Liver (tissue), 8 donors: ENCODE measurements at regions not wholly inside any gene's neighbourhood (a gene's known extent, or its start where the extent isn't known, plus 50 kb on each side); places are given as distances from the start of the nearest gene placed in this dataset.

Experiments
- DNase-seq: peaks from one replicate; pipeline ENCODE4 v3.0.0-alpha.2; 2017; ENCODE audit warnings: low spot score
- H3K27ac ChIP-seq, 2 donors: one replicate each; pipeline ENCODE4 v1.7.0; 2013; ENCODE audit warnings: inconsistent platforms in 2 of 2, low read length in 2 of 2, control low read depth in 1 of 2, low read depth in 1 of 2, mild to moderate bottlenecking in 1 of 2
- H3K27me3 ChIP-seq, 4 donors: one replicate each; pipeline versions ENCODE4 v1.6.1 to v1.7.0; 2013; ENCODE audit warnings: low read length in 3 of 4, inconsistent platforms in 1 of 4, mild to moderate bottlenecking in 1 of 4, moderate library complexity in 1 of 4; ENCODE audit not compliant: control insufficient read depth in 4 of 4, insufficient read depth in 4 of 4
- H3K36me3 ChIP-seq, 4 donors: one replicate each; pipeline versions ENCODE4 v1.6.1 to v1.7.0; 2013; ENCODE audit warnings: low read length in 3 of 4, mild to moderate bottlenecking in 3 of 4, low read depth in 1 of 4, moderate library complexity in 1 of 4; ENCODE audit not compliant: control insufficient read depth in 4 of 4, insufficient read depth in 3 of 4
- H3K4me1 ChIP-seq, 4 donors: one replicate each; pipeline versions ENCODE4 v1.6.1 to v1.7.0; 2013; ENCODE audit warnings: low read length in 3 of 4, mild to moderate bottlenecking in 3 of 4, moderate library complexity in 1 of 4; ENCODE audit not compliant: control insufficient read depth in 4 of 4, insufficient read depth in 4 of 4
- H3K4me3 ChIP-seq, 3 donors: one replicate each; pipeline versions ENCODE4 v1.6.1 to v1.7.0; 2013; ENCODE audit warnings: low read length in 3 of 3, control low read depth in 1 of 3, low read depth in 1 of 3, mild to moderate bottlenecking in 1 of 3
- H3K9ac ChIP-seq, 2 donors: one replicate each; pipeline ENCODE4 v1.7.0; 2013; ENCODE audit warnings: low read length in 2 of 2, mild to moderate bottlenecking in 2 of 2, moderate library complexity in 2 of 2, control low read depth in 1 of 2, low read depth in 1 of 2
- H3K9me3 ChIP-seq, 4 donors: one replicate each; pipeline versions ENCODE4 v1.6.1 to v1.7.0; 2013; ENCODE audit warnings: low read length in 3 of 4; ENCODE audit not compliant: control insufficient read depth in 4 of 4
- EGR1 ChIP-seq, 2 donors: IDR thresholded peaks; 2 replicates each; pipeline ENCODE4 v1.6.1; 2016 to 2018; ENCODE audit warnings: antibody characterized with exemption in 2 of 2, low read depth in 2 of 2
- FOXA1 ChIP-seq: IDR thresholded peaks from 2 replicates; pipeline ENCODE4 v1.6.1; 2016; ENCODE audit warnings: antibody characterized with exemption
- FOXA2 ChIP-seq: IDR thresholded peaks from 2 replicates; pipeline ENCODE4 v1.6.1; 2016; ENCODE audit warnings: antibody characterized with exemption
- GABPA ChIP-seq, 2 donors: IDR thresholded peaks in 1 of 2; conservative IDR thresholded peaks in 1 of 2; 2 replicates each; pipeline ENCODE4 v1.6.1; 2016; ENCODE audit warnings: antibody characterized with exemption in 2 of 2, mild to moderate bottlenecking in 1 of 2, moderate library complexity in 1 of 2
- HNF4A ChIP-seq, 2 donors: conservative IDR thresholded peaks; 2 replicates each; pipeline ENCODE4 v1.6.1; 2016; ENCODE audit warnings: antibody characterized with exemption in 2 of 2, mild to moderate bottlenecking in 2 of 2
- HNF4G ChIP-seq: IDR thresholded peaks from 2 replicates; pipeline ENCODE4 v1.6.1; 2016; ENCODE audit warnings: antibody characterized with exemption
- JUND ChIP-seq, 2 donors: IDR thresholded peaks; 2 replicates each; pipeline ENCODE4 v1.6.1; 2016; ENCODE audit warnings: antibody characterized with exemption in 2 of 2
- NR2F2 ChIP-seq: IDR thresholded peaks from 2 replicates; pipeline ENCODE4 v1.6.1; 2016; ENCODE audit warnings: antibody characterized with exemption
- RAD21 ChIP-seq, 2 donors: IDR thresholded peaks; 2 replicates each; pipeline ENCODE4 v1.6.1; 2016; ENCODE audit warnings: antibody characterized with exemption in 2 of 2, mild to moderate bottlenecking in 2 of 2
- RXRA ChIP-seq, 2 donors: IDR thresholded peaks; 2 replicates each; pipeline ENCODE4 v1.6.1; 2017 to 2018; ENCODE audit warnings: antibody characterized with exemption in 2 of 2, mild to moderate bottlenecking in 1 of 2
- SP1 ChIP-seq: IDR thresholded peaks from 2 replicates; pipeline ENCODE4 v1.6.1; 2018; ENCODE audit warnings: antibody characterized with exemption, mild to moderate bottlenecking
- TAF1 ChIP-seq: conservative IDR thresholded peaks from 2 replicates; pipeline ENCODE4 v1.6.1; 2016; ENCODE audit warnings: antibody characterized with exemption, mild to moderate bottlenecking
- YY1 ChIP-seq: IDR thresholded peaks from 2 replicates; pipeline ENCODE4 v1.6.1; 2016; ENCODE audit warnings: antibody characterized with exemption, mild to moderate bottlenecking
- WGBS: extraction: QIAGEN DNeasy Blood & Tissue Kit; methylation state at CpG from one replicate; pipeline ENCODE4 v1.1.7; 2013; 5-methylcytosine and 5-hydroxymethylcytosine counted together
- TF ChIP-seq, protein P1 (sequence below): fragments of 150-350 bp; IDR thresholded peaks from 2 replicates; pipeline ENCODE4 v1.5.1; 2017; ENCODE audit warnings: improper control_type of control experiment, low read depth, low read length; ENCODE audit not compliant: missing input control
- TF ChIP-seq, protein P2 (sequence below): IDR thresholded peaks from 2 replicates; pipeline ENCODE4 v1.6.1; 2016; ENCODE audit warnings: antibody characterized with exemption
- TF ChIP-seq, protein P3 (sequence below): IDR thresholded peaks from 2 replicates; pipeline ENCODE4 v1.6.1; 2016; ENCODE audit warnings: antibody characterized with exemption
- TF ChIP-seq, protein P4 (sequence below): IDR thresholded peaks from 2 replicates; pipeline ENCODE4 v1.6.1; 2016; ENCODE audit warnings: antibody characterized with exemption
- donor health status: healthy.
- donor health status: healthy.
- donor health status: healthy.
- donor health status: healthy.
- donor health status: healthy.

DNA sequence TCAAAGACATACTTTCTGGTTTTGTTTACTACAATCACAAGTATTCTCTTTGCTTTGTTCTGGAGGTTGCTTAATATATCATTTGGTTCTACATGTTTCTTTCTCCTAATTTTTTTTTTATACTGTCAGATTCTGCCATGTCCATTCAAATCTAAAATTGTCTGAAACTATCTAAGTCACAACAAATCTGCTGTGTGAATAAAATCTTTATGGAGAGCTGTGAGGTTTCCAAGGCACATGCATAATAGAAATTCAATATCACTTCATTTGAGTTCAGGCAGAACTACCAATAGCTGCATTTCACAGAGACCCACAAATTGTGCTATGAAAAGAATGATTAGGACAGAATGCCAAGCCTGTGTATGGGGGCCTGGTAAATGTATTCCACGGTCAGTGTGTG lies 346.9 kb upstream of the ARRDC3 start (continued):
- TF ChIP-seq EGR1 (IDR thresholded peaks at IDR 0.05; ENCODE audit: low read depth in 2 of 2) (no peak), SP1 (no peak)

DNA sequence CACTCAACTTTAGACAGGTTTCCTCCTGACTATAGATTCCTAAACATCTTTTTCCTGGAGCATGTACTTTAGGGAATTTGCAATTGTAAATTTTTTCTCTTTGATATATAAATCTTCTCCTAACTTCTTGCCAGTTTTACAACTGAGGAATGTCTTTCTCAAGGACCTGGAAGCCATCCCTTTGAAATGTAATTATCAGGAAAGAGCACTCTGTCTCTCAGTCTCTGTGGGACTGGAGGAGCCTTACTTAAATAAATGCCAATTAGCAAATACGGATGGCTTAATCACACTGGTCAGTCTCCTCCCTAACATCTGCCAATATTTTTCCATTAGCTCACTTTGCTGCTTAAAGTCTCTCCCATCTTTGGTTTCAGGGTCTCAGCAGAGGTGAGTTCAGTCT lies 344.3 kb upstream of the ARRDC3 start:
- H3K36me3 ChIP-seq: no peaks in the 10 kb centered on the region
- TF ChIP-seq FOXA2: no peak
- TF ChIP-seq, protein P1, sequence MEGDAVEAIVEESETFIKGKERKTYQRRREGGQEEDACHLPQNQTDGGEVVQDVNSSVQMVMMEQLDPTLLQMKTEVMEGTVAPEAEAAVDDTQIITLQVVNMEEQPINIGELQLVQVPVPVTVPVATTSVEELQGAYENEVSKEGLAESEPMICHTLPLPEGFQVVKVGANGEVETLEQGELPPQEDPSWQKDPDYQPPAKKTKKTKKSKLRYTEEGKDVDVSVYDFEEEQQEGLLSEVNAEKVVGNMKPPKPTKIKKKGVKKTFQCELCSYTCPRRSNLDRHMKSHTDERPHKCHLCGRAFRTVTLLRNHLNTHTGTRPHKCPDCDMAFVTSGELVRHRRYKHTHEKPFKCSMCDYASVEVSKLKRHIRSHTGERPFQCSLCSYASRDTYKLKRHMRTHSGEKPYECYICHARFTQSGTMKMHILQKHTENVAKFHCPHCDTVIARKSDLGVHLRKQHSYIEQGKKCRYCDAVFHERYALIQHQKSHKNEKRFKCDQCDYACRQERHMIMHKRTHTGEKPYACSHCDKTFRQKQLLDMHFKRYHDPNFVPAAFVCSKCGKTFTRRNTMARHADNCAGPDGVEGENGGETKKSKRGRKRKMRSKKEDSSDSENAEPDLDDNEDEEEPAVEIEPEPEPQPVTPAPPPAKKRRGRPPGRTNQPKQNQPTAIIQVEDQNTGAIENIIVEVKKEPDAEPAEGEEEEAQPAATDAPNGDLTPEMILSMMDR: no peak
- TF ChIP-seq JUND (IDR thresholded peaks at IDR 0.05): no peak
- TF ChIP-seq, protein P2, sequence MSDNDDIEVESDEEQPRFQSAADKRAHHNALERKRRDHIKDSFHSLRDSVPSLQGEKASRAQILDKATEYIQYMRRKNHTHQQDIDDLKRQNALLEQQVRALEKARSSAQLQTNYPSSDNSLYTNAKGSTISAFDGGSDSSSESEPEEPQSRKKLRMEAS: no peak
- TF ChIP-seq FOXA1: no peak
- no peak for TF ChIP-seq YY1
- TF ChIP-seq RXRA (IDR thresholded peaks at IDR 0.05): no peak
- TF ChIP-seq TAF1: no peak
- no peak for TF ChIP-seq HNF4A (conservative IDR thresholded peaks at IDR 0.05)
- TF ChIP-seq GABPA (IDR thresholded peaks at IDR 0.05 in 1 of 2, conservative IDR thresholded peaks at IDR 0.05 in 1 of 2): no peak
- no peak for TF ChIP-seq RAD21 (IDR thresholded peaks at IDR 0.05)
- TF ChIP-seq, protein P3, sequence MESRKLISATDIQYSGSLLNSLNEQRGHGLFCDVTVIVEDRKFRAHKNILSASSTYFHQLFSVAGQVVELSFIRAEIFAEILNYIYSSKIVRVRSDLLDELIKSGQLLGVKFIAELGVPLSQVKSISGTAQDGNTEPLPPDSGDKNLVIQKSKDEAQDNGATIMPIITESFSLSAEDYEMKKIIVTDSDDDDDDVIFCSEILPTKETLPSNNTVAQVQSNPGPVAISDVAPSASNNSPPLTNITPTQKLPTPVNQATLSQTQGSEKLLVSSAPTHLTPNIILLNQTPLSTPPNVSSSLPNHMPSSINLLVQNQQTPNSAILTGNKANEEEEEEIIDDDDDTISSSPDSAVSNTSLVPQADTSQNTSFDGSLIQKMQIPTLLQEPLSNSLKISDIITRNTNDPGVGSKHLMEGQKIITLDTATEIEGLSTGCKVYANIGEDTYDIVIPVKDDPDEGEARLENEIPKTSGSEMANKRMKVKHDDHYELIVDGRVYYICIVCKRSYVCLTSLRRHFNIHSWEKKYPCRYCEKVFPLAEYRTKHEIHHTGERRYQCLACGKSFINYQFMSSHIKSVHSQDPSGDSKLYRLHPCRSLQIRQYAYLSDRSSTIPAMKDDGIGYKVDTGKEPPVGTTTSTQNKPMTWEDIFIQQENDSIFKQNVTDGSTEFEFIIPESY: no peak
- no peak for TF ChIP-seq NR2F2
- H3K9ac ChIP-seq: no peak overlapping the region
- no peaks in the 10 kb centered on the region for H3K27me3 ChIP-seq
- no peak overlapping the region for H3K27ac ChIP-seq
- H3K4me1 ChIP-seq: no peaks in the 10 kb centered on the region
- no peak overlapping the region for H3K4me3 ChIP-seq
- H3K9me3 ChIP-seq: no peaks in the 10 kb centered on the region
- WGBS: 52% methylated on average over 1 of the region's 1 CpG
- DNase-seq: no peak

DNA sequence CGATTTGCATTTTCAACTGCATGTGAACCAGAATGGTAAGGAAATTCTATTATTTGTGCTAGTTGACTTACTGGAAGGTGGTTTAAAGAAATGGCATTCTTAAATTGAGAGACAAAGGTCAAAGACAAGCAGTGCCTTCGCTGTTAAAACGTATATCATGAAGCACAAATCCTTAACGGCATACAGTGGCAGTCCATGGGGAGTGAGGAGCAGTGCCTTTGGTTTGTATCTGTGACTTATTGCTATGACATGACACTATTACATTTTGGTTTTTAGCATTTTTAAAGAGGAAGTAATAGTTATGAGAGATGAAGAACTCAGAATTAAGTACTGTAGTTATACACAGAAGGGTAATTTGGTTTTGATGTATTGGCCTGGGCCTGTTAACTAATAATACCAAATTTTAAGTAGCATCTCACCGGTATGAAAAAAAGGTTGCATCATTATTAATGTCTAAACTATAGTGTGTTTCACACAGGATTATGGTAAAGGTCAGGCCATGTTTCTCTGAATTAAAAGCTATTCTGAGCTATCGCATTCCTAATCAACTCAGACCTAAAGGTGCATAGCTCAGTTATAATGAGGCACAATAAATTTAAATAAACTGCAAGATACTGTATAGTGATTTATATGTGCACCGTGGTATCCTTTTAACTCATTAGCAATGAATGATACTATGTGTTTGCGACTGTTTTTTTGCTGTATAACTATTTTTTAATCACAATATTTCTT lies 339.8 kb upstream of the ARRDC3 start:
- 75% methylated on average over 8 of the region's 8 CpGs for WGBS
- TF ChIP-seq, protein P2: no peak
- TF ChIP-seq SP1 (no peak), YY1 (no peak), EGR1 (IDR thresholded peaks at IDR 0.05; ENCODE audit: low read depth in 2 of 2) (no peak), TAF1 (no peak), HNF4A (conservative IDR thresholded peaks at IDR 0.05) (no peak), FOXA1 (no peak), GABPA (IDR thresholded peaks at IDR 0.05 in 1 of 2, conservative IDR thresholded peaks at IDR 0.05 in 1 of 2) (no peak), HNF4G (no peak), NR2F2 (no peak), RXRA (IDR thresholded peaks at IDR 0.05) (no peak), RAD21 (IDR thresholded peaks at IDR 0.05) (no peak), FOXA2 (no peak)
- TF ChIP-seq, protein P1: no peak
- TF ChIP-seq, protein P4, sequence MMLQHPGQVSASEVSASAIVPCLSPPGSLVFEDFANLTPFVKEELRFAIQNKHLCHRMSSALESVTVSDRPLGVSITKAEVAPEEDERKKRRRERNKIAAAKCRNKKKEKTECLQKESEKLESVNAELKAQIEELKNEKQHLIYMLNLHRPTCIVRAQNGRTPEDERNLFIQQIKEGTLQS: no peak
- TF ChIP-seq, protein P3: no peak

More for the DNA sequence above, 339.8 kb upstream of the ARRDC3 start:
- Histone ChIP-seq H3K4me1 (no peaks in the 10 kb centered on the region), H3K27me3 (no peaks in the 10 kb centered on the region), H3K9me3 (no peaks in the 10 kb centered on the region), H3K36me3 (no peaks in the 10 kb centered on the region), H3K27ac (no peak overlapping the region), H3K4me3 (no peak overlapping the region), H3K9ac (no peak overlapping the region)
- no peak for DNase-seq
